ENCODE measurements at regions not wholly inside any gene's neighbourhood (a gene's known extent, or its start where the extent isn't known, plus 50 kb on each side); places are given as distances from the start of the nearest gene placed in this dataset.
A peak's percentile ranks its signal among the peaks of the same experiment; 100 is the strongest.
"Not testable (repeated sequence)": the region's sequence is repeated elsewhere in the genome, so short reads cannot be mapped to it uniquely, and the experiment has no call there.

- intact Hi-C loops (cut with DNase I): no loop called here
- ATAC-seq: no peak
- DNase-seq: no peak
These were observed 394.8 kb downstream of the RPS29 start for GRCh38 chr14:49191380-49191779.

- DNase-seq (no peak), ATAC-seq (no peak)
- intact Hi-C loops (cut with DNase I): no loop called here
These were observed 396.8 kb downstream of the RPS29 start for GRCh38 chr14:49189375-49189774.

- DNase-seq (no peak), ATAC-seq (no peak)
- intact Hi-C loops (cut with DNase I): no loop called here
These were observed 398.4 kb downstream of the RPS29 start for GRCh38 chr14:49187799-49188198.

DNA sequence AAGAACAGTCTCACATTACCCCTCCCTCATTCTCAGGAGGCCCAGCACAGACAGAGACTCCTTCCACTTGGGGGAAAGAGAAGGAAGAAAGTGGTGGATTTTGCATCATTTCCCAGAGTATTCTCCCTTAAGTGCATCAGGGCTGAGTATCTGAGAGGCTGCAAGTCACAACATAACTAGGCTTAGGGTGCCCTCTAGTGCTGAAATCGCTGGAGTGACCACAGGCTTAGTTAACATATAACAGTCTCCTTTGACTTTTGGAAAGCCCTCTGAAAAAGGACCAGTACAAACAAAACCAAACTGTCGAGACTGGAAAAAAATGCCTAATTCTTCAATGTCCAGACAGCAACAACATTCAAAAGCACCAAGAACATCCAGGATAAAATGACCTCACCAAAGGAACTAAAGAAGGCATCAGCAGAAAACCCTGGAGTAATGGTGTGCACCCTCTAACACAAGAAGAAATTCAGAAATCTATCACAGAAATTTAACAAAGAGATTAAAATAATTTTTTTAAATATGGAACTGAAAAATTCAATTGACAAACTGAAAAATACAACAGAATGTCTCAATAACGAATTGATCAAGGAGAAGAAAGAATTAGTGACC is 412.3 kb downstream of the RPS29 start:
- intact Hi-C loops (cut with DNase I): loop anchor here in 1 of 2 donors (10.0 kb wide), 1 partner anchor 1259 kb away; no protein-coding TSS in a partner anchor
- DNase-seq: peak; percentile 29

GRCh38 chr14:49164074-49164473 is 422.1 kb downstream of the RPS29 start:
- no peak for ATAC-seq
- DNase-seq: no peak
- intact Hi-C loops (cut with DNase I): no loop called here

More for the DNA sequence above, 412.3 kb downstream of the RPS29 start:
- peak; percentile 66 to 77 for ATAC-seq

GRCh38 chr14:49160983-49161382 is 425.2 kb downstream of the RPS29 start:
- intact Hi-C loops (cut with DNase I): no loop called here
- no peak for DNase-seq
- ATAC-seq: no peak

- DNase-seq (no peak), ATAC-seq (no peak)
- intact Hi-C loops (cut with DNase I): no loop called here
These were observed 427.1 kb downstream of the RPS29 start for GRCh38 chr14:49159081-49159480.

DNA sequence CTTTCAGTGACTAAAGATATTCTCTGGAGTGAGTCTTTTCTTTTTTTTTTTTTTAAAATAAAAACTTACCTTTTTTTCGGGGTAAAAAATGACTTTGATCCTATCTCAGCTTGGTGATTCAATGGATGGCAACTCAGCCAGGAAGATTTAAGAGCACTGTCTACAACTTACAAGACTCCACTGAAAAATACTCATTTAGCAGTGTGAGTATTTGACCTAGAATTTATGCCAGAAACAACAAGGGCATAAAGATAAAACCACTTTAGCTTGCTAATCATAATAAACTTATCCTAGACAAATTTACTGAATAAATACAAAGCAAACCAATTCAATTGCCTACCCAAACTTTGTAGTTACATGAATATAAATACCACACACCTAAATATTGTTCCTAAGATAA is 446.6 kb downstream of the RPS29 start:
- ATAC-seq: peak in 1 of 2 donors; percentile 66
- intact Hi-C loops (cut with DNase I): no loop called here
- DNase-seq: no peak

- intact Hi-C loops (cut with DNase I): no loop called here
- no peak for DNase-seq
- no peak for ATAC-seq
These were observed 451.2 kb downstream of the RPS29 start for GRCh38 chr14:49134940-49135339.

GRCh38 chr14:49121246-49121645 is 464.9 kb downstream of the RPS29 start:
- DNase-seq (no peak), ATAC-seq (no peak)
- intact Hi-C loops (cut with DNase I): no loop called here

GRCh38 chr14:49114161-49114893 is 471.9 kb downstream of the RPS29 start:
- no peak for ATAC-seq

GRCh38 chr14:49106741-49107667 is 479.2 kb downstream of the RPS29 start:
- DNase-seq (no peak), ATAC-seq (peak; percentile 34 to 49)
- intact Hi-C loops (cut with DNase I): no loop called here

More at GRCh38 chr14:49114161-49114893, 471.9 kb downstream of the RPS29 start:
- intact Hi-C loops (cut with DNase I): no loop called here
- DNase-seq: no peak

DNA sequence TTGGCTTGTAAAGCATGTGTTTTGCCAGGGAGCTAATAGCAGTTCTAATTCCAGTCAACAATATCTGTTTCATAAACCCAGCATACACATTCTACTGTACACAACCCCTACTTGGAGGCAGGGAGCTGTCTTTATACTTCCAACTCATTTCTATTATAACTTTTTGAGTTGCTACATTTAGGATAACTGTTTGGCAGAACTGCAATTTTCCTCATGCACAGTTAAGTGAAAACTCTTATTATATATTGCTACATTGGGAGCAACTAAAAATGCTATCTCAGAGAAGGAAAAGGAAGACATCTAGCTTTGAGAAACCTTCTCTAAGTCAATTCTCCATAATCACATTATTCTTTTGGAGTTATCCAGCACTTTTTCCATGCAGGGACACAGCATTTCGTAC is 480.2 kb downstream of the RPS29 start:
- ATAC-seq: no peak
- no peak for DNase-seq
- intact Hi-C loops (cut with DNase I): no loop called here

- DNase-seq: no peak
- ATAC-seq: no peak
- intact Hi-C loops (cut with DNase I): no loop called here
These were observed 480.7 kb downstream of the RPS29 start for GRCh38 chr14:49105512-49105911.

DNA sequence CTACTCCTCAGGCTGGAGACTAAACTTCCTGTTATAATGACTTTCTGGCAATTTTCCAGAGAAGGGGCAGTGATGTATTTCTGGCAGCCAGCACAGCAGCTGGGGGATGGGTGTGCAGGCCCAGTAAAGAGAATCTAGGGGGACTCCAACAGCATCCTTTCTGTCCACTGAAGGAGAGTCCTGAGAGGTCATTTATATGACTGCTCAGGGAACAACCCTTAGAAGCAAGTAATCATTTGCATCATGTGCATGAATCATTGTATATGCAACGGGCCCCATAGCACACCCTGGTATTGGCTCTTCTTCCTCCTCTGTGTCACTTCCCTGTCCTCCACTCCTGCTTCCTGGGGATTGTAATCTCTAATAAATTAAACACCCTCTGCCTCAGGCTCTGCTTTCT is 493.8 kb downstream of the RPS29 start:
- no peak for ATAC-seq
- no peak for DNase-seq
- intact Hi-C loops (cut with DNase I): no loop called here

DNA sequence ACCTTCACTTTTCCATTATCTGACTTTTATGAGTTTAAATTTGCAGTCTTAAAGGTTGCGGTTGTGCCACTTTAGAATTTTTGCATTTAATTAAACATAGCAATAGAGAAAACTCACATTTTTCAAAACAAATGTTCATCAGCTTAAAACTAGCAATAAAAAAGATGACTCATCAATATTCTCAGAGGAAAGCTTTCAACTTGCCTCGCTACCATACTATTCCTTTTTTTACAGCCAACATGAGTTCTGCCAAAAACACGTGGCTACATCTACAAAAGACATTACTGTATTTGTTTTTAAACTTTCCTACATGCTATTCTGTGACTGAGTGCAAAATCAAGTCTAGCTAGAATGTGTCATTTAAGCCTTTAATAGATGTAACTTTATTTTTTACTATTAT is 497.1 kb downstream of the RPS29 start:
- DNase-seq: no peak
- intact Hi-C loops (cut with DNase I): no loop called here
- ATAC-seq: no peak

DNA sequence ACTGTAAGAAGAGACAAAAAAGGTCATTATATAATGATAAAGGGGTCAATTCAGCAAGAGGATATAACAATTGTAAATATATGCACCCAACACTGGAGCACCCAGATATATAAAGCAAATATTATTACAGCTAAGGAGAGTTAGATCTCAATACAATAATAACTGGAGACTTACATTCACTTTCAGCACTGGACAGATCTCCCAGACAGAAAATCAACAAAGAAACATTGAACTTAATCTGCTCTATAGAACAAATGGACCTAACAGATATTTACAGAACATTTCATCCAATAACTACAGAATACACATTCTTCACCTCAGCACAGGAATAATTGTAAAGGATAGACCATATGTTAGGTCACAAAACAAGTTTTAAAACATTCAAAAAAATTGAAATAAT is 512.9 kb downstream of the RPS29 start:
- intact Hi-C loops (cut with DNase I); DNase-seq; ATAC-seq: not testable (repeated sequence)

DNA sequence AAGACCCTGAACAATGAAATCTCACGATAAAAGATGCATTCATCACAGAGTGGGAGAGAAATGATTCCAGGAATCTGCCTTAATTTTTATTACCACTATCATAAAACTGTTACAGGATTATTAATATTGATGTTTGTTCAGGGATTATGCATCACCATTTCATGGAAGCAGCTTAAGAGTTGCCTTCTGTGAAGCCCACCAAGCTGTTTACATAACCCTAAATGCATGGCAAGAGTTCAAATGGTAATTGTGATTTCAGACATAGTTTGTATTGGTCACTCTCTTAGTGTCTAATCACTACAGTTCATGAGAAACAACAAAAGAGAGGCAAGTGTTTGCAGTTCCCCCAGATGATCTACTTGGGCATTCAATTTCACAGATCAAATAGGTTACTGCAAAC is 527.7 kb downstream of the RPS29 start:
- intact Hi-C loops (cut with DNase I): no loop called here
- no peak for DNase-seq
- ATAC-seq: no peak

GRCh38 chr14:49057838-49058510 is 528.2 kb downstream of the RPS29 start:
- no peak for ATAC-seq

More at GRCh38 chr14:49057838-49058510, 528.2 kb downstream of the RPS29 start:
- DNase-seq: no peak
- intact Hi-C loops (cut with DNase I): no loop called here
